ENCODE measurements at regions not wholly inside any gene's neighbourhood (a gene's known extent, or its start where the extent isn't known, plus 50 kb on each side); places are given as distances from the start of the nearest gene placed in this dataset.
"Not testable (repeated sequence)": the region's sequence is repeated elsewhere in the genome, so short reads cannot be mapped to it uniquely, and the experiment has no call there.

DNA sequence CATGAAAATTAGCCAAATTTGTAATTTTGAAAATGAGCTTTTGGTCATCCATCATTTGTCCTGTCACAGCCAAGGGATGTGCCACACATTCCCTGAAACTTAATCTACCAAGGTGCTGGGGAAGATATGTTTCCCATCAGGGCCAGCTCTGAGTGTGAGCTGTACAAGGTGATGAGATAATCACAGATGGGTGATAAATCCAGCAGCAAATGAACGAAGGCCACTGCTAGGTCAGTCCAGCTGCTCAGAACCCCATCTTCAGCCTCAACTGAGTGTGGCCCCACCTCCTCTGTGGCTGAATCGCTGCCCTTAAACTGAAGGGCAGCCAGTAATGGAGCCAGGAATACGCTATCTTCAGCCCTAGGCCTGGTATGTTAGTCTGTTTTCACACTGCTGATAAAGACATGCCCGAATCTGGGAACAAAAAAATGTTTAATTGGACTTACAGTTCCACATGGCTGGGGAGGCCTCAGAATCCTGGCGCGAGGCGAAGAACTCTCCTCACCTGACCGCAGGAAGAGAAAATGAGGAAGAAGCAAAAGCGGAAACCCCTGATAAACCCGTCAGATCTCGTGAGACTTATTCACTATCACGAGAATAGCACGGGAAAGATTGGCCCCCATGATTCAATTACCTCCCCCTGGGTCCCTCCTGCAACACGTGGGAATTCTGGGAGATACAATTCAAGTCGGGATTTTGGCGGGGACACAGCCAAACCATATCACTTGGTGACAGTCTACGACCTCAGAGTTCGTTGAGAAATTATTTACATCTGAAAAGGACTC, 553.0 kb downstream of the NTRK3 start:
- no peaks in the 10 kb centered on the region for H4K20me1 ChIP-seq (ENCODE audit: low read depth)
- Mint-ChIP-seq H3K27me3 (ENCODE audit: insufficient read depth, low read depth) (no peaks in the 10 kb centered on the region), H3K36me3 (no peaks in the 10 kb centered on the region), H3K27ac (no peak overlapping the region), H3K4me1 (peaks cover 3% of the 10 kb centered on the region), H3K9me3 (no peaks in the 10 kb centered on the region), H3K4me3 (no peak overlapping the region)
- H3K4me1 ChIP-seq: no peaks in the 10 kb centered on the region
- H3K9me3 ChIP-seq (ENCODE audit: low read depth): no peaks in the 10 kb centered on the region
- TF ChIP-seq CTCF (IDR thresholded peaks at IDR 0.05) (no peak), EZH2 (IDR thresholded peaks at IDR 0.05) (no peak), EZH2phosphoT487 (IDR thresholded peaks at IDR 0.05) (no peak)
- H3F3A ChIP-seq (ENCODE audit: low read depth): no peaks in the 10 kb centered on the region
- H3K27ac ChIP-seq: no peak overlapping the region
- H3K36me3 ChIP-seq: no peaks in the 10 kb centered on the region
- no peak overlapping the region for H2AFZ ChIP-seq (replicated peaks)
- H3K4me3 ChIP-seq: no peak overlapping the region
- no peak overlapping the region for H3K9ac ChIP-seq
- no peak overlapping the region for H3K4me2 ChIP-seq
- no peak for DNase-seq (ENCODE audit: low spot score)
- no peaks in the 10 kb centered on the region for H3K27me3 ChIP-seq
- H3K79me2 ChIP-seq (ENCODE audit: low read depth): no peaks in the 10 kb centered on the region

DNA sequence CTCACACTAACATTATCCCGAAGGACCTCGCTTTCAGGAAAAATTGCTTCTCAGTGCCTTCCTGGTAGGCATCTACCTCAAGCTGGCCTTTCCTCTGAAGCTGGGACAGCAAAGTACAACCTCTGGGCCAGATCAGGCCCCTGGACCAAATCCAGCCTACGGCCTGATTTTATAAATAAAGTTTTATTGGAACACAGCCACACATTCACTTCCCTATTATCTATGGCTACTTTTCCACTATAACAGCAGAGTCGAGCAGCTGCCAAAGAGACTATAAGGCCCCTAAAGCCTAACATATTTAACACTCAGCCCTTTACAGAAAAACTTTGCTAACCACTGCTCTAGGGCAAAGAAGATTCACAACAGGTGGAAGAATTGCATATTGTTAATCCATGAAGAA, 554.3 kb downstream of the NTRK3 start:
- Histone ChIP-seq H3K27ac (no peak overlapping the region), H3F3A (ENCODE audit: low read depth) (no peaks in the 10 kb centered on the region), H3K27me3 (no peaks in the 10 kb centered on the region), H3K79me2 (ENCODE audit: low read depth) (no peaks in the 10 kb centered on the region), H3K4me2 (no peak overlapping the region), H3K4me1 (no peaks in the 10 kb centered on the region), H2AFZ (replicated peaks) (no peak overlapping the region), H4K20me1 (ENCODE audit: low read depth) (no peaks in the 10 kb centered on the region), H3K9ac (no peak overlapping the region), H3K4me3 (no peak overlapping the region), H3K36me3 (no peaks in the 10 kb centered on the region), H3K9me3 (ENCODE audit: low read depth) (no peaks in the 10 kb centered on the region)
- no peak overlapping the region for H3K4me3 Mint-ChIP-seq
- H3K4me1 Mint-ChIP-seq: peaks cover 3% of the 10 kb centered on the region
- H3K27ac Mint-ChIP-seq: no peak overlapping the region
- no peak for DNase-seq (ENCODE audit: low spot score)
- H3K36me3 Mint-ChIP-seq: no peaks in the 10 kb centered on the region
- TF ChIP-seq CTCF (IDR thresholded peaks at IDR 0.05) (no peak), EZH2phosphoT487 (IDR thresholded peaks at IDR 0.05) (no peak), EZH2 (IDR thresholded peaks at IDR 0.05) (no peak)
- peaks cover 4% of the 10 kb centered on the region for H3K9me3 Mint-ChIP-seq
- no peaks in the 10 kb centered on the region for H3K27me3 Mint-ChIP-seq (ENCODE audit: insufficient read depth, low read depth)

DNA sequence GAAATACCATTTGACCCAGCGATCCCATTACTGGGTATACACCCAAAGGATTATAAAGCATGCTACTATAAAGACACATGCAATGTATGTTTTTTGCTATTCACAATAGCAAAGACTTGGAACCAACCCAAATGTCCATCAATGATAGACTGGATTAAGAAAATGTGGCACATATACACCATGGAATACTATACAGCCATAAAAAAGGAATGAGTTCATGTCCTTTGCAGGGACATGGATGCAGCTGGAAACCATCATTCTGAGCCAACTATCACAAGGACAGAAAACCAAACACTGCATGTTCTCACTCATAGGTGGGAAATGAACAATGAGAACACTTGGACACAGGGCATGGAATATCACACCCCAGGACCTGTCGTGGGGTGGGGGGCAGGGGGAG, 558.1 kb downstream of the NTRK3 start:
- not testable (repeated sequence) for H3K36me3 Mint-ChIP-seq; H3K79me2 ChIP-seq (ENCODE audit: low read depth); H3K4me2 ChIP-seq; H3K27ac ChIP-seq; H3K4me3 ChIP-seq; H2AFZ ChIP-seq (replicated peaks); H3K4me1 ChIP-seq; H3K4me3 Mint-ChIP-seq; H3K27ac Mint-ChIP-seq; H4K20me1 ChIP-seq (ENCODE audit: low read depth); H3K9me3 ChIP-seq (ENCODE audit: low read depth); H3K4me1 Mint-ChIP-seq; H3K36me3 ChIP-seq; H3K9ac ChIP-seq; DNase-seq (ENCODE audit: low spot score); H3K27me3 ChIP-seq; H3K27me3 Mint-ChIP-seq (ENCODE audit: insufficient read depth, low read depth); H3F3A ChIP-seq (ENCODE audit: low read depth)
- peaks cover 11% of the 10 kb centered on the region for H3K9me3 Mint-ChIP-seq

DNA sequence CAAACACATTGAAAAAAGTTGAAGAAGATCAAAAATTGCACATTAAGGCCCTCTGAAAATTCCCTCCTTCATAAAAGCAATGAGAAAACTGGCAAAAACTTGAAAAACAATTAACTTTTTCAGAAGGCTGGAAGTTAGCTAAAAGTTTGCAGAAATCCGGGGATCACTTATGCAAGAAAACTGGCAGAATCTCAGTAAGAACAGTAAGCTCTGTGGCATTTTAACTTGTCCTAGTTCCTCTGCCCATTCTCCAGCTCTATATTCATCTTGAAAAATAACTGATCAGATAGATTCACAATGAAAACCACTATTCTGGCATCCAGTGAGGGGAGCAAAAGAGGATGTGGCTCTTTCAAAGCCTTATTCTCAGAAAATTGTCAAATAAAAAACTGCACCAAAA, 566.8 kb downstream of the NTRK3 start:
- Histone ChIP-seq H3K9ac (no peak overlapping the region), H3K9me3 (ENCODE audit: low read depth) (no peaks in the 10 kb centered on the region), H3K36me3 (no peaks in the 10 kb centered on the region), H3K4me2 (no peak overlapping the region), H3K4me1 (no peaks in the 10 kb centered on the region), H3K27ac (no peak overlapping the region), H3K79me2 (ENCODE audit: low read depth) (no peaks in the 10 kb centered on the region), H3K27me3 (no peaks in the 10 kb centered on the region), H3F3A (ENCODE audit: low read depth) (no peaks in the 10 kb centered on the region), H3K4me3 (no peak overlapping the region), H4K20me1 (ENCODE audit: low read depth) (no peaks in the 10 kb centered on the region), H2AFZ (replicated peaks) (no peak overlapping the region)
- TF ChIP-seq EZH2phosphoT487 (IDR thresholded peaks at IDR 0.05) (no peak), EZH2 (IDR thresholded peaks at IDR 0.05) (no peak), CTCF (IDR thresholded peaks at IDR 0.05) (no peak)
- Mint-ChIP-seq H3K4me1 (no peaks in the 10 kb centered on the region), H3K4me3 (no peak overlapping the region), H3K36me3 (no peaks in the 10 kb centered on the region), H3K27ac (no peak overlapping the region), H3K9me3 (no peaks in the 10 kb centered on the region), H3K27me3 (ENCODE audit: insufficient read depth, low read depth) (no peaks in the 10 kb centered on the region)
- no peak for DNase-seq (ENCODE audit: low spot score)

Measured in neural progenitor cell (in vitro differentiated cells).